Neural progenitor cell (in vitro differentiated cells): ENCODE measurements at regions not wholly inside any gene's neighbourhood (a gene's known extent, or its start where the extent isn't known, plus 50 kb on each side); places are given as distances from the start of the nearest gene placed in this dataset.

Source experiments
- CTCF ChIP-seq: fragments of 200-600 bp; sonication (generic); IDR thresholded peaks from 2 replicates; pipeline ENCODE4 v1.5.1; 2017; ENCODE audit warnings: antibody characterized with exemption, mild to moderate bottlenecking
- EZH2 ChIP-seq: fragments of 200-600 bp; sonication (generic); IDR thresholded peaks from 2 replicates; pipeline ENCODE4 v1.6.1; 2017; ENCODE audit warnings: antibody characterized with exemption, mild to moderate bottlenecking, moderate library complexity
- EZH2phosphoT487 ChIP-seq: fragments of 200-600 bp; sonication (generic); IDR thresholded peaks from 2 replicates; pipeline ENCODE4 v1.6.1; 2017; ENCODE audit warnings: antibody characterized with exemption

- TF ChIP-seq CTCF (no peak), EZH2phosphoT487 (no peak), EZH2 (no peak)
These were observed 132.5 kb upstream of the ZNF91 start for GRCh38 chr19:23527797-23528196.
